Loucy (cell line): ENCODE measurements at regions not wholly inside any gene's neighbourhood (a gene's known extent, or its start where the extent isn't known, plus 50 kb on each side); places are given as distances from the start of the nearest gene placed in this dataset.

Experiments
- CTCF ChIP-seq: fragments of 200-600 bp; sonication (generic); conservative IDR thresholded peaks from 2 replicates; pipeline ENCODE4 v1.5.1; 2014; ENCODE audit warnings: mild to moderate bottlenecking, antibody characterized with exemption, low read length
- EZH2phosphoT487 ChIP-seq: fragments of 200-600 bp; IDR thresholded peaks from 2 replicates; pipeline ENCODE4 v1.6.1; 2018; ENCODE audit warnings: antibody characterized with exemption, mild to moderate bottlenecking, moderate library complexity, borderline replicate concordance

GRCh38 chr18:41617647-41618046 is 337.4 kb upstream of the PIK3C3 start:
- TF ChIP-seq CTCF (no peak), EZH2phosphoT487 (no peak)
